ENCODE measurements at regions not wholly inside any gene's neighbourhood (a gene's known extent, or its start where the extent isn't known, plus 50 kb on each side); places are given as distances from the start of the nearest gene placed in this dataset.
"Not testable (repeated sequence)": the region's sequence is repeated elsewhere in the genome, so short reads cannot be mapped to it uniquely, and the experiment has no call there.

DNA sequence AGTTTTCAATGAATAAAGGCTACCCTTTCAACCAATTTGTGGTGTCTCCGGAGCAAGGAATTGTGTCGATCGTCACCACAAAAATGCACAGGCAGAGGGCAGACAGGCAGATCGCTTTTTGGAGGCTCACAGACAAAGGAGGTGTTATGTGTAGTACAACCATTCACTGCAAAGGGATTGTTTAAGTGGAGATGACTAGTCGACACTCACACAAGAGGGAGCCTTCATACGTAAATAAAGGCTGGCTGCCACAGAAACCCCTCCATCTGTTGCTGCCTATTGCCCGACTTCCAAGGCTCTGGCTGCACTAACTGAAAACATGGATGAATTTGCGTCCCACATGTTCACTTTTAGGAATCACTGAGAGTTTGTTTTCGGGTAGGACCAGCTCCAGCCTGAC is 281.1 kb downstream of the NKX6-1 start:
- H4K20me1 ChIP-seq (ENCODE audit: insufficient read depth): no peaks in the 10 kb centered on the region
- no peaks in the 10 kb centered on the region for H3K36me3 ChIP-seq (ENCODE audit: low read depth)
- H3K9me2 ChIP-seq (ENCODE audit: insufficient read depth): no peaks in the 10 kb centered on the region
- H3K27me3 ChIP-seq (replicated peaks; ENCODE audit: insufficient read depth): no peaks in the 10 kb centered on the region; the same call in 1 of the 2 replicates
- no peak for DNase-seq
- no peak overlapping the region for H3K9ac ChIP-seq
- H3K79me2 ChIP-seq (ENCODE audit: insufficient read depth): no peaks in the 10 kb centered on the region
- H3K4me3 ChIP-seq: no peak overlapping the region
- H3F3A ChIP-seq (ENCODE audit: insufficient read depth): no peaks in the 10 kb centered on the region
- in situ Hi-C loops (cut with MboI): no loop called here
- no peaks in the 10 kb centered on the region for H3K9me3 ChIP-seq (ENCODE audit: low read depth)
- 1 to 3% methylated on average over 9 of the region's 9 CpGs for WGBS, 2 experiments (ENCODE audit: low coverage in 1 of 2, low lambda C conversion rate in 2 of 2, missing lambda C conversion rate in 2 of 2)
- no peak overlapping the region for H3K4me2 ChIP-seq (ENCODE audit: unreplicated experiment)
- no peak for TF ChIP-seq EZH2phosphoT487 (IDR thresholded peaks at IDR 0.05; ENCODE audit: insufficient read depth, low read depth)
- TF ChIP-seq EZH2 (IDR thresholded peaks at IDR 0.05; ENCODE audit: insufficient read depth, poor library complexity, severe bottlenecking): no peak
- no peak overlapping the region for H2AFZ ChIP-seq
- no peaks in the 10 kb centered on the region for H3K4me1 ChIP-seq (ENCODE audit: insufficient read depth)
- H3K27ac ChIP-seq: no peak overlapping the region

DNA sequence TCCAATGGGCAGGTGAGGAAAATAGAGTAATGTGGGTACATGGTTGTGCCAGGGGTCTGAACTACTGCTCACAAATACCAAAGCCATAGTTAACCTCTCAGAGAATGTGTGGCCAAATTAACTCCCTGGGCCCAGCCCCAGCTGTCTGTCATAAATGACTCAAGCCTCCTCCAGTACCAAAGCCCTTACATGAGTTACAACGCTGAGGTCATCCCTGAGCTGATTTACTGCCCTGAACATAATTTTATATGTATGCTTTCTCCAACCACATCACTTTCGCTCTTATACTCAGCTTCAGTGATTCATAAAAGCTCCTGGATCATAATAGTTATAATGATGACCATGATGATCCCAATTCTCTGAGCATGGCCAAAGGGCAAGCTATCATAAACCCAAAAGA is 283.9 kb downstream of the NKX6-1 start:
- in situ Hi-C loops (cut with MboI): no loop called here
- no peaks in the 10 kb centered on the region for H4K20me1 ChIP-seq (ENCODE audit: insufficient read depth)
- H3K4me2 ChIP-seq (ENCODE audit: unreplicated experiment): no peak overlapping the region
- no peaks in the 10 kb centered on the region for H3K79me2 ChIP-seq (ENCODE audit: insufficient read depth)
- H3K4me3 ChIP-seq: no peak overlapping the region
- no peak for DNase-seq
- H3K9me3 ChIP-seq (ENCODE audit: low read depth): no peaks in the 10 kb centered on the region
- no peaks in the 10 kb centered on the region for H3K4me1 ChIP-seq (ENCODE audit: insufficient read depth)
- TF ChIP-seq EZH2 (IDR thresholded peaks at IDR 0.05; ENCODE audit: insufficient read depth, poor library complexity, severe bottlenecking) (no peak), EZH2phosphoT487 (IDR thresholded peaks at IDR 0.05; ENCODE audit: insufficient read depth, low read depth) (no peak)
- no peaks in the 10 kb centered on the region for H3K36me3 ChIP-seq (ENCODE audit: low read depth)
- no peaks in the 10 kb centered on the region for H3F3A ChIP-seq (ENCODE audit: insufficient read depth)
- H2AFZ ChIP-seq: no peak overlapping the region
- WGBS, 2 experiments (ENCODE audit: low coverage in 1 of 2, low lambda C conversion rate in 2 of 2, missing lambda C conversion rate in 2 of 2): 19 to 38% methylated on average over 2 of the region's 2 CpGs
- H3K27ac ChIP-seq: no peak overlapping the region
- H3K27me3 ChIP-seq (replicated peaks; ENCODE audit: insufficient read depth): no peaks in the 10 kb centered on the region; the same call in 1 of the 2 replicates
- no peaks in the 10 kb centered on the region for H3K9me2 ChIP-seq (ENCODE audit: insufficient read depth)
- no peak overlapping the region for H3K9ac ChIP-seq

DNA sequence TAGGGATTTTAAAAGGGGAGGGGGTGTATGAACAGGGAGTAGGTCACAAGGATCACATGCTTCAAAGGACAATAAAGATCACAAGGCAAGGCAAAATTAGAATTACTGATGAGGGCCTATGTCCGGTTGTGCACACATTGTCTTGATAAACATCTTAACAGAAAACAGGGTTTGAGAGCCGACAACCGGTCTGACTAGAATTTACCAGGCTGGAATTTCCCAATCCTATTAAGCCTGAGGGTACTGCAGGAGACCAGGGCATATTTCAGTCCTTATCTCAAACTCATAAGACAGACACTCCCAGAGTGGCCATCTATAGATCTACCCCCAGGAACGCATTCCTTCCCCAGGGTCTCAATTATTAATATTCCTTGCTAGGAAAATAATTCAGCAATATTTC is 292.9 kb downstream of the NKX6-1 start:
- H3K27me3 ChIP-seq (replicated peaks; ENCODE audit: insufficient read depth); H3K4me1 ChIP-seq (ENCODE audit: insufficient read depth); H3K9ac ChIP-seq; in situ Hi-C loops (cut with MboI); H3K4me2 ChIP-seq (ENCODE audit: unreplicated experiment); DNase-seq; H2AFZ ChIP-seq; H3F3A ChIP-seq (ENCODE audit: insufficient read depth); H3K9me2 ChIP-seq (ENCODE audit: insufficient read depth); H4K20me1 ChIP-seq (ENCODE audit: insufficient read depth); H3K27ac ChIP-seq; H3K9me3 ChIP-seq (ENCODE audit: low read depth); H3K36me3 ChIP-seq (ENCODE audit: low read depth); H3K4me3 ChIP-seq; H3K79me2 ChIP-seq (ENCODE audit: insufficient read depth): not testable (repeated sequence)
- 47 to 49% methylated on average over 4 of the region's 4 CpGs for WGBS, 2 experiments (ENCODE audit: low coverage in 1 of 2, low lambda C conversion rate in 2 of 2, missing lambda C conversion rate in 2 of 2)

DNA sequence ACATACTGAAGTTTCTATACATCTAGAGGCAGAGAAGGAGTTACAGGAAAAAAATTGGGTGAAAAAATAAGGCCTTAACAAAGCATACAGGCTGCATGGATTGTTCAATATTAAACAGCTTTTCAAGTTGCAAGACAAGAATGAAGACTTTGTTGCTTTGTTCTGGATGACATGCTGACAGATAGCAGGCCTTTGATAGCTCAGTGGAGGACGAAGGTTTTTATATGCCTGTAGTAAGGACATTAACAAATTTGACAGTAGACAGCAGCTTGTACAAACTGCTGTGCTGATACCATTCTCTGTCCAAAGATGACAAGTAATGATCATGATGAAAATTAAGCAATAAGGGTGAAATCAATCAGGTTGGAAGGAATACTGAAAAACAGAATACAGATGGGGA is 309.9 kb downstream of the NKX6-1 start:
- H3K79me2 ChIP-seq (ENCODE audit: insufficient read depth): no peaks in the 10 kb centered on the region
- H4K20me1 ChIP-seq (ENCODE audit: insufficient read depth): no peaks in the 10 kb centered on the region
- H3K4me1 ChIP-seq (ENCODE audit: insufficient read depth): no peaks in the 10 kb centered on the region
- no peaks in the 10 kb centered on the region for H3F3A ChIP-seq (ENCODE audit: insufficient read depth)
- H3K27ac ChIP-seq: no peak overlapping the region
- no peak overlapping the region for H2AFZ ChIP-seq
- H3K36me3 ChIP-seq (ENCODE audit: low read depth): no peaks in the 10 kb centered on the region
- H3K9ac ChIP-seq: no peak overlapping the region
- in situ Hi-C loops (cut with MboI): no loop called here
- H3K27me3 ChIP-seq (replicated peaks; ENCODE audit: insufficient read depth): no peaks in the 10 kb centered on the region
- WGBS, 2 experiments (ENCODE audit: low coverage in 1 of 2, low lambda C conversion rate in 2 of 2, missing lambda C conversion rate in 2 of 2): 0% methylated on average over 1 of the region's 1 CpG
- DNase-seq: no peak
- H3K9me3 ChIP-seq (ENCODE audit: low read depth): no peaks in the 10 kb centered on the region
- TF ChIP-seq EZH2phosphoT487 (IDR thresholded peaks at IDR 0.05; ENCODE audit: insufficient read depth, low read depth) (no peak), EZH2 (IDR thresholded peaks at IDR 0.05; ENCODE audit: insufficient read depth, poor library complexity, severe bottlenecking) (no peak)
- H3K9me2 ChIP-seq (ENCODE audit: insufficient read depth): no peaks in the 10 kb centered on the region
- H3K4me3 ChIP-seq: no peak overlapping the region
- H3K4me2 ChIP-seq (ENCODE audit: unreplicated experiment): no peak overlapping the region

DNA sequence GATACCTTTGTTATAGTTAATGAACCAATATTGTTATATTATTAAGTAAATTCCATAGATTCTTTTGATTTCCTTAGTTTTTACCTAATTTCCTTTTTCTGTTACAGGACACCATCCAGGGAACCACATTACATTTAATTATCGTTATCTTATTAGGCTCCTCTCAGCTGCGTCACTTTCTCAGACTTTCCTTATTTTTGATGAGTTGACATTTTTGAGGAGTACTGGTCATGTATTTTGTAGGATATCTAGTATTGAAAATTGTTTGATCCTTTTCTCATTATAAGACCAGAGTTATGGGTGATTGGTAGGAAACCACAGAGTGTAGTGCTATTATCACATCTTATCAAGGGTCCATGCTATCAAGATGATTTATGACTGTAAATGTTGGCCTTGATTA is 319.7 kb downstream of the NKX6-1 start:
- H3K4me2 ChIP-seq (ENCODE audit: unreplicated experiment): no peak overlapping the region
- 82 to 83% methylated on average over 2 of the region's 2 CpGs for WGBS, 2 experiments (ENCODE audit: low coverage in 1 of 2, low lambda C conversion rate in 2 of 2, missing lambda C conversion rate in 2 of 2)

More for the DNA sequence above, 319.7 kb downstream of the NKX6-1 start:
- no peak overlapping the region for H3K27ac ChIP-seq
- no peaks in the 10 kb centered on the region for H3F3A ChIP-seq (ENCODE audit: insufficient read depth)
- no peaks in the 10 kb centered on the region for H3K4me1 ChIP-seq (ENCODE audit: insufficient read depth)
- no peak for TF ChIP-seq EZH2phosphoT487 (IDR thresholded peaks at IDR 0.05; ENCODE audit: insufficient read depth, low read depth)
- no peaks in the 10 kb centered on the region for H4K20me1 ChIP-seq (ENCODE audit: insufficient read depth)
- DNase-seq: no peak
- no peaks in the 10 kb centered on the region for H3K27me3 ChIP-seq (replicated peaks; ENCODE audit: insufficient read depth)
- no peak overlapping the region for H3K4me3 ChIP-seq
- H3K36me3 ChIP-seq (ENCODE audit: low read depth): no peaks in the 10 kb centered on the region
- no peak overlapping the region for H2AFZ ChIP-seq
- in situ Hi-C loops (cut with MboI): no loop called here
- no peaks in the 10 kb centered on the region for H3K9me2 ChIP-seq (ENCODE audit: insufficient read depth)
- H3K9me3 ChIP-seq (ENCODE audit: low read depth): no peaks in the 10 kb centered on the region
- no peaks in the 10 kb centered on the region for H3K79me2 ChIP-seq (ENCODE audit: insufficient read depth)
- no peak overlapping the region for H3K9ac ChIP-seq
